ENCODE measurements at regions not wholly inside any gene's neighbourhood (a gene's known extent, or its start where the extent isn't known, plus 50 kb on each side); places are given as distances from the start of the nearest gene placed in this dataset.

DNA sequence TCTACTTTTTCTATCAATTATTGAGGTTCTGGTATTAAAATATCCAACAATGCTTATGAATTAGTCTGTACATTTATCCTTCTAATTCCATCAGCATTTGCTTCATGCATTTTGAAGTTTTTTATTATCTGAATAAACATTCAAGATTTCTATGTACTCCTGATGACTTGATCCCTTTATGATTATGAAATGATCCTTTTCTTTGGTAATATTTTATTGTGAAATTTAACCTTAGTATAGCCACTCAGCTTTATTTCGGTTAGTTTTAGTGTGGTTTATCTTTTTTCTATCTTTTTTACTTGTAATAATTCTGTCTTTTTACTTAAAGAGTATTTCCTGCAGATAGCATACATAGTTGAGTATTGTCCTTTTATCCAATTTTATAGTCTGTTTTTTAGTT, 106.6 kb downstream of the SNAPC1 start:
- TF ChIP-seq CTCF (IDR thresholded peaks at IDR 0.05; ENCODE audit: control insufficient read depth, extremely low read depth, insufficient read depth) = no peak
- DNase-seq (ENCODE audit: low read depth) = no peak

GRCh38 chr14:61870163-61870562, 107.9 kb downstream of the SNAPC1 start:
- DNase-seq (ENCODE audit: low read depth) = no peak
- H3K4me3 ChIP-seq (ENCODE audit: low read depth, low read length) = no peak overlapping the region
- no peak for TF ChIP-seq CTCF (IDR thresholded peaks at IDR 0.05; ENCODE audit: control insufficient read depth, extremely low read depth, insufficient read depth)

More for the DNA sequence above, 106.6 kb downstream of the SNAPC1 start:
- H3K4me3 ChIP-seq (ENCODE audit: low read depth, low read length) = no peak overlapping the region

GRCh38 chr14:61872452-61872851, 110.2 kb downstream of the SNAPC1 start:
- H3K4me3 ChIP-seq (ENCODE audit: low read depth, low read length) = no peak overlapping the region
- DNase-seq (ENCODE audit: low read depth) = no peak
- TF ChIP-seq CTCF (IDR thresholded peaks at IDR 0.05; ENCODE audit: control insufficient read depth, extremely low read depth, insufficient read depth) = no peak

- H3K4me3 ChIP-seq (ENCODE audit: low read depth, low read length) = no peak overlapping the region
- no peak for DNase-seq (ENCODE audit: low read depth)
- no peak for TF ChIP-seq CTCF (IDR thresholded peaks at IDR 0.05; ENCODE audit: control insufficient read depth, extremely low read depth, insufficient read depth)
Measured at GRCh38 chr14:61875483-61875882, 113.3 kb downstream of the SNAPC1 start.

DNA sequence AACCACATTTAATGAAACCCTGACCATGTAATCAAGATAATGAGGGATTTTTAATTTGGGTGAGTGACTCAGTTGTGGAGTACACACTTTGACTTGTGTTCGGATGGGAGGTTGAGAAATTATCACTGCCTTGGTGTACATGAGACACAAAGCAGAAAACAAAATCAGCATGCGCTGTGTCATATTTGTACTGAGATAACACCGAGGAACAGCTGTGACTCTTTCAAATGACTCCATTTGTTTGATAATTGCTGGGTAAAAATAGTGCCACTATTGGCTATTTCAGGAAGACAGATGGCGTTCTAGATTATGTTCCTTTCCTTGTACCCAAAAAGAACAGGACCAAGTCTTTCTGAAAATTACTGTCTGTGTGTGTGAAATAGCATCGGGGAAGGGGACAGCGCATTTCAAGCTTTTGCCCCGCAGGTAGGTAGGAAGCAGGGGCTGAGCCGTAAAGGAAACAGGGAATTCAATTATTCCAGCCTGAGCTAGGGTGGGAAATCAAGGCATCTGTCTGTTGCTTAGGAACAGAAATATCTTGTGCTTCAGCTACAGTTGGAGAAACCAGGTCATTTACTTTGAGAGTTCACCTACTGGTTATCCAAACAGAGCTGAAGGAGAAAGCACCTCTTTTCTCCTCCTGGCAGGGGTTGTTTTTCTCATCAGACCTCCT, 114.3 kb downstream of the SNAPC1 start:
- no peak for TF ChIP-seq CTCF (IDR thresholded peaks at IDR 0.05; ENCODE audit: control insufficient read depth, extremely low read depth, insufficient read depth)
- no peak overlapping the region for H3K4me3 ChIP-seq (ENCODE audit: low read depth, low read length)
- DNase-seq (ENCODE audit: low read depth) = no peak

DNA sequence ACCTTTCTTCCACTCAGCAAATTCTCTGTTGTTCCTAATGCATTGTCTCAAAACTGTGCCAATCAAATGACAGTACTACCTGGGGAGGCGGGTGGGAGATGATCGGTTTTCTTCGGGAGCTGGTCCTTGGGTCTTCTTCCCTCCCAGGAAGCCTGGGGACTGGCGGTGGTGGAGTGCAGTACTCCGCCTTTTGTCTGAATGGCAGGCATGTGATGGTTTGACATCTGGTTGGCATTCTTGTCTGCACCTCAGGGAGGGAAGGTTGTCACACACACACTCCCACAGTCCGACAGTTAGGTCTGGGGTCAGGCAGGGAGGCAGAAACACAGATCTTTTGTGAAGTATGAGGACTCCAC, 114.8 kb downstream of the SNAPC1 start:
- no peak overlapping the region for H3K4me3 ChIP-seq (ENCODE audit: low read depth, low read length)
- no peak for DNase-seq (ENCODE audit: low read depth)
- TF ChIP-seq CTCF (IDR thresholded peaks at IDR 0.05; ENCODE audit: control insufficient read depth, extremely low read depth, insufficient read depth) = no peak

GRCh38 chr14:61877768-61878167, 115.5 kb downstream of the SNAPC1 start:
- no peak overlapping the region for H3K4me3 ChIP-seq (ENCODE audit: low read depth, low read length)
- no peak for DNase-seq (ENCODE audit: low read depth)
- no peak for TF ChIP-seq CTCF (IDR thresholded peaks at IDR 0.05; ENCODE audit: control insufficient read depth, extremely low read depth, insufficient read depth)

All from LNCaP clone FGC (cell line).